H9 (cell line): ENCODE measurements at regions not wholly inside any gene's neighbourhood (a gene's known extent, or its start where the extent isn't known, plus 50 kb on each side); places are given as distances from the start of the nearest gene placed in this dataset.

Experiments used
- DNase-seq: peaks from one replicate; pipeline ENCODE4 v3.0.0-alpha.2; 2017
- H2AFZ ChIP-seq: one replicate; pipeline ENCODE4 v1.6.1; 2013; ENCODE audit warnings: mild to moderate bottlenecking, low read length, control low read depth, moderate library complexity
- H2AK5ac ChIP-seq: 2 replicates; pipeline ENCODE4 v1.6.1; 2013; ENCODE audit warnings: low read length, control low read depth, mixed read lengths; ENCODE audit not compliant: insufficient read length
- H2BK120ac ChIP-seq: one replicate; pipeline ENCODE4 v1.6.1; 2013; ENCODE audit warnings: low read depth, mild to moderate bottlenecking, low read length, control low read depth, inconsistent platforms; ENCODE audit not compliant: poor library complexity, severe bottlenecking
- H2BK12ac ChIP-seq: 2 replicates; pipeline ENCODE4 v1.6.1; 2013; ENCODE audit warnings: low read length, control low read depth, mixed read lengths, low read depth; ENCODE audit not compliant: insufficient read length
- H2BK15ac ChIP-seq: 2 replicates; pipeline ENCODE4 v1.6.1; 2013; ENCODE audit warnings: low read depth, low read length, control low read depth
- H2BK20ac ChIP-seq: one replicate; pipeline ENCODE4 v1.6.1; 2013; ENCODE audit warnings: low read depth, mild to moderate bottlenecking, low read length, control low read depth, inconsistent platforms; ENCODE audit not compliant: poor library complexity, severe bottlenecking
- H2BK5ac ChIP-seq: 2 replicates; pipeline ENCODE4 v1.6.1; 2013; ENCODE audit warnings: low read length, control low read depth, mixed read lengths; ENCODE audit not compliant: insufficient read length
- H3K14ac ChIP-seq: 2 replicates; pipeline ENCODE4 v1.6.1; 2013; ENCODE audit warnings: low read length, control low read depth; ENCODE audit not compliant: insufficient read depth
- H3K18ac ChIP-seq: 2 replicates; pipeline ENCODE4 v1.6.1; 2013; ENCODE audit warnings: low read depth, mild to moderate bottlenecking, mixed read lengths, low read length, control low read depth; ENCODE audit not compliant: insufficient read length
- H3K23ac ChIP-seq: 2 replicates; pipeline ENCODE4 v1.6.1; 2013; ENCODE audit warnings: low read length, control low read depth, mixed read lengths, low read depth; ENCODE audit not compliant: insufficient read length
- H3K23me2 ChIP-seq: 2 replicates; pipeline ENCODE4 v1.6.1; 2013; ENCODE audit warnings: low read depth, mild to moderate bottlenecking, mixed read lengths, low read length, control low read depth; ENCODE audit not compliant: insufficient read length, poor library complexity, severe bottlenecking
- H3K27ac ChIP-seq: 2 replicates; pipeline ENCODE4 v1.5.1; 2013; ENCODE audit warnings: low read length, control low read depth, mixed read lengths, low read depth; ENCODE audit not compliant: insufficient read length
- H3K27me3 ChIP-seq: 2 replicates; pipeline ENCODE4 v1.6.1; 2013; ENCODE audit warnings: low read length, control low read depth, inconsistent platforms; ENCODE audit not compliant: insufficient read depth
- H3K4ac ChIP-seq: 2 replicates; pipeline ENCODE4 v1.6.1; 2013; ENCODE audit warnings: low read depth, mild to moderate bottlenecking, control low read depth, inconsistent platforms, low read length, moderate library complexity
- H3K4me1 ChIP-seq: 2 replicates; pipeline ENCODE4 v1.6.1; 2013; ENCODE audit warnings: low read length, control low read depth, inconsistent platforms; ENCODE audit not compliant: insufficient read depth
- H3K4me2 ChIP-seq: 2 replicates; pipeline ENCODE4 v1.6.1; 2013; ENCODE audit warnings: low read length, control low read depth, mixed read lengths; ENCODE audit not compliant: insufficient read length, insufficient read depth
- H3K56ac ChIP-seq: 2 replicates; pipeline ENCODE4 v1.6.1; 2013; ENCODE audit warnings: low read depth, mild to moderate bottlenecking, mixed read lengths, low read length, control low read depth; ENCODE audit not compliant: insufficient read length
- H3K79me1 ChIP-seq: 2 replicates; pipeline ENCODE4 v1.6.1; 2013; ENCODE audit warnings: low read depth, mild to moderate bottlenecking, moderate library complexity, low read length, control low read depth, inconsistent platforms; ENCODE audit not compliant: insufficient read depth, poor library complexity, severe bottlenecking
- H3K79me2 ChIP-seq: 2 replicates; pipeline ENCODE4 v1.6.1; 2013; ENCODE audit warnings: low read length, control low read depth, inconsistent platforms; ENCODE audit not compliant: insufficient read depth
- H3K9ac ChIP-seq: 2 replicates; pipeline ENCODE4 v1.6.1; 2013; ENCODE audit warnings: low read length, control low read depth, mixed read lengths; ENCODE audit not compliant: insufficient read length; ENCODE audit errors: extremely low read depth
- H3K9me3 ChIP-seq: one replicate; pipeline ENCODE4 v1.6.1; 2013; ENCODE audit warnings: low read depth, low read length, inconsistent platforms; ENCODE audit not compliant: control insufficient read depth
- H3T11ph ChIP-seq: one replicate; pipeline ENCODE4 v1.6.1; 2013; ENCODE audit warnings: mild to moderate bottlenecking, low read length, control low read depth, inconsistent platforms
- H4K20me1 ChIP-seq: one replicate; pipeline ENCODE4 v1.6.1; 2013; ENCODE audit not compliant: control insufficient read depth, insufficient read length, insufficient read depth
- H4K5ac ChIP-seq: 2 replicates; pipeline ENCODE4 v1.6.1; 2013; ENCODE audit warnings: low read depth, mild to moderate bottlenecking, mixed read lengths, low read length, control low read depth; ENCODE audit not compliant: insufficient read length
- H4K8ac ChIP-seq: replicated peaks from 2 replicates; pipeline ENCODE4 v1.6.1; 2013; ENCODE audit warnings: low read length, control low read depth, mixed read lengths, low read depth; ENCODE audit not compliant: insufficient read length
- H4K91ac ChIP-seq: 2 replicates; pipeline ENCODE4 v1.6.1; 2013; ENCODE audit warnings: low read depth, mild to moderate bottlenecking, moderate library complexity, mixed read lengths, low read length, control low read depth; ENCODE audit not compliant: insufficient read length
- H3K27ac Mint-ChIP-seq, 3 experiments: 2 replicates in 2 of 3; 3 replicates in 1 of 3; pipeline ENCODE4 v1.8.0; 2020 to 2021; ENCODE audit warnings: mixed read lengths in 3 of 3, mild to moderate bottlenecking in 1 of 3, moderate library complexity in 1 of 3
- H3K27me3 Mint-ChIP-seq: 2 replicates; pipeline ENCODE4 v1.8.0; 2021; ENCODE audit warnings: low read depth, mild to moderate bottlenecking, moderate library complexity, mixed read lengths
- H3K36me3 Mint-ChIP-seq, 3 experiments: 2 replicates in 2 of 3; 3 replicates in 1 of 3; pipeline ENCODE4 v1.8.0; 2020 to 2021; ENCODE audit warnings: low read depth in 3 of 3, mixed read lengths in 3 of 3; ENCODE audit not compliant: insufficient read depth in 1 of 3
- H3K4me1 Mint-ChIP-seq, 2 experiments: 2 replicates each; pipeline ENCODE4 v1.8.0; 2020; ENCODE audit warnings: mixed read lengths in 2 of 2
- H3K4me3 Mint-ChIP-seq, 2 experiments: 2 replicates in 1 of 2; 3 replicates in 1 of 2; pipeline ENCODE4 v1.8.0; 2020 to 2021; ENCODE audit warnings: mild to moderate bottlenecking in 2 of 2, mixed read lengths in 2 of 2, moderate library complexity in 1 of 2
- H3K9me3 Mint-ChIP-seq, 2 experiments: 2 replicates in 1 of 2; 3 replicates in 1 of 2; pipeline ENCODE4 v1.8.0; 2020; ENCODE audit warnings: mild to moderate bottlenecking in 2 of 2, mixed read lengths in 2 of 2, moderate library complexity in 1 of 2
- CTCF ChIP-seq: fragments of 200-600 bp; sonication (generic); conservative IDR thresholded peaks from 3 replicates; pipeline ENCODE4 v1.8.0; 2021; ENCODE audit warnings: antibody characterized with exemption, mild to moderate bottlenecking
- WGBS: extraction: QIAGEN DNeasy Blood & Tissue Kit; methylation state at CpG from one replicate; pipeline ENCODE4 v1.1.7; 2013; ENCODE audit warnings: missing lambda C conversion rate, low lambda C conversion rate, mixed read lengths; ENCODE audit not compliant: insufficient read length; ENCODE audit errors: extremely low coverage; 5-methylcytosine and 5-hydroxymethylcytosine counted together

- no peak overlapping the region for H2BK120ac ChIP-seq
- no peak overlapping the region for H2BK15ac ChIP-seq
- no peak overlapping the region for H4K8ac ChIP-seq
- H3K4ac ChIP-seq, result no peak overlapping the region
- no peaks in the 10 kb centered on the region for H3K36me3 Mint-ChIP-seq
- no peak overlapping the region for H3K56ac ChIP-seq
- no peak overlapping the region for H3K27ac Mint-ChIP-seq
- no peak overlapping the region for H3K18ac ChIP-seq
- H3K23ac ChIP-seq, result no peak overlapping the region
- no peak overlapping the region for H4K5ac ChIP-seq
- no peak overlapping the region for H2AK5ac ChIP-seq
- H3K9me3 ChIP-seq, result no peaks in the 10 kb centered on the region
- no peaks in the 10 kb centered on the region for H3K27me3 ChIP-seq
- H3K27me3 Mint-ChIP-seq, result peaks cover 1% of the 10 kb centered on the region; the same call in 1 of the 2 replicates
- no peak for TF ChIP-seq CTCF
- H2BK12ac ChIP-seq, result no peak overlapping the region
- H2BK5ac ChIP-seq, result no peak overlapping the region
- no peak overlapping the region for H3K4me2 ChIP-seq
- no peaks in the 10 kb centered on the region for H3K79me2 ChIP-seq
- no peak overlapping the region for H3K9ac ChIP-seq
- H3K79me1 ChIP-seq, result no peaks in the 10 kb centered on the region
- H3T11ph ChIP-seq, result no peak overlapping the region
- WGBS, result no CpG with 5 or more reads among the region's 5 CpGs
- no peak overlapping the region for H3K4me3 Mint-ChIP-seq
- no peak overlapping the region for H4K91ac ChIP-seq
- H2AFZ ChIP-seq, result no peak overlapping the region
- no peak overlapping the region for H2BK20ac ChIP-seq
- no peaks in the 10 kb centered on the region for H4K20me1 ChIP-seq
- H3K14ac ChIP-seq, result no peak overlapping the region
- no peaks in the 10 kb centered on the region for H3K23me2 ChIP-seq
- H3K27ac ChIP-seq, result no peak overlapping the region
- H3K4me1 Mint-ChIP-seq, result no peaks in the 10 kb centered on the region
- H3K4me1 ChIP-seq, result no peaks in the 10 kb centered on the region
- no peak for DNase-seq
- no peaks in the 10 kb centered on the region; a peak in 1 of 5 replicates for H3K9me3 Mint-ChIP-seq
These were observed 65.7 kb upstream of the ANKH start for GRCh38 chr5:14937254-14937653.
